HG02588 (cell line): ENCODE measurements at regions not wholly inside any gene's neighbourhood (a gene's known extent, or its start where the extent isn't known, plus 50 kb on each side); places are given as distances from the start of the nearest gene placed in this dataset.
"Not testable (repeated sequence)": the region's sequence is repeated elsewhere in the genome, so short reads cannot be mapped to it uniquely, and the experiment has no call there.

Experiments used
- ATAC-seq: cut with Tn5 transposase; IDR thresholded peaks from one replicate; pipeline ENCODE4 v1.9.1; 2021; ENCODE audit warnings: mild to moderate bottlenecking, moderate library complexity; ENCODE audit not compliant: unreplicated experiment

GRCh38 chr4:177791188-177791587 lies 349.0 kb upstream of the AGA start:
- ATAC-seq, result no peak

DNA sequence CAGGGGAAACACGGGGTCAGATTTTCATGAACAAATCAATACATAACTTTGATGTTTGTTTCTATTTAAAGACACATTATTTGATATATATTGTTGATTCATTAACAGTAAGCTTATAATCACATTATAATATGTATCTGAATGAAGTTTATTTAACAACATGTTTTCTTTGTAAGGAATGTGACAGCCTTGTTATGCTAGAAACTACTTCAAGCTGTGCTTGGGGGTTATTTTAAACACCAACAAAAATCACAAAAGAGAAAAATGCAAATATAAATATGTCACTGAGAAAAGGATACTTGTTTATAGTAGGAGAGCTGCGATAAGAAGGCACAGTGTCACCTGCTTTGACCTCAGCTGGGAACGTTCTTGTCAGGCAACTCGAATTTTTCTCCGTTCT lies 354.6 kb upstream of the AGA start:
- no peak for ATAC-seq

- ATAC-seq, result no peak
Measured at GRCh38 chr4:177798161-177798560, 355.9 kb upstream of the AGA start.

- no peak for ATAC-seq
Measured at GRCh38 chr4:177802162-177802561, 359.9 kb upstream of the AGA start.

GRCh38 chr4:177802661-177803060 lies 360.4 kb upstream of the AGA start:
- ATAC-seq, result no peak

- ATAC-seq, result no peak
Measured at GRCh38 chr4:177803151-177803550, 360.9 kb upstream of the AGA start.

- ATAC-seq, result no peak
Measured at GRCh38 chr4:177809791-177810190, 367.6 kb upstream of the AGA start.

DNA sequence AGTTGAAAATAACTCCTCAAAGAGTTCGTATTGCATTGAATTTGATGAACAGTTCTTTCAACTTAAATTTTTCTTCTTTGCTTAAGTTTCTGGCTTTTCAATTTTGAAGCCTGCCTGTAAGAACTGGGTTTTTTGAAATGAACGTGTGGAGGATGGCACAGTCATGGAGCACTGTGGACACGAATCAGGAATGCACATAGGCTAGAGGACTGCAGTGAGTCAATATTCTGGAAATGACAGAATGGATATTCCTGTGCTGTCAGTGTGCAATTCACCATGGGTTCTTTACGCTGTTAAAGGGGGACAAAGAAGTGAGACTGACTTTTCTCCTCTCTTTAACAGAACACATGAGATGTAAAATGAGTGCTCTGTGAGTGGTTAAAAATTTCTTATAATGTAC lies 368.0 kb upstream of the AGA start:
- no peak for ATAC-seq

GRCh38 chr4:177818392-177818791 lies 376.2 kb upstream of the AGA start:
- not testable (repeated sequence) for ATAC-seq

DNA sequence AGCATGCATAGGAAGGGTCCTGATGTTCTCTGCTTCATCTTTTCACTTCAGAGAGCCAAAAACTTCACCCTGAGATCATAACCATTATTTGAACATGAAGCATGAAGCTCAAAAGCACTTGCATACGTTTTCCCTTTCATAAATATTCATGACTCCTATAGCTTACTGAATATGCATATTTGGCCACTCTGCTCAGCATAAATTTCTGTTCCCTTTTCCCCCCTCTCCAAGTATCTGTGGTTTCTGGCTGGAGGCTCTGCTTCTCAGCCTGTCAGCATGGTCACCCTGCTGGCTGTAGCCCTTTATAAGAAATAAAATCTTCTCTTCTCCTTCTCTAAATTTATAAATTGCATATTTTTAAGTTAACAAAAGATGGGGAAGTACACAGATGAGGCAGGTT lies 384.7 kb upstream of the AGA start:
- ATAC-seq, result no peak

DNA sequence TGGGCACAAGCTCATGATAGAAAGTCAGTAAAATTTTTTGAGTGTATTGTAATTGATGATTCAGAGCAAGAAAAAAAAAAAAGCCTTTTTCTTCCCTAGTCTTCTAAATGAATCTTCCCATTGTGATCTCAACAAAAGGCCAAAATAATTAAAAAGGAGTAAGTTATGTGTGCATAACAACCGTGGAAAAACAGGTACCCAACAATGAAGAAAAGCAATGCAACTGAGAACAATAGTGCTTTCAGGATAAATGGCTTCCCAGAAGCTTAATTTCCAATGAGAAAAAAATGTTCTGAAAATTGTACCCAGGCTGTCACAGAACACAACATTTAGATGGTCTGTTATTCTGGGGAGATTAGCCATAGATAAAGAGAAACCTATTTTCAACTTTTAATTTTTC lies 399.0 kb upstream of the AGA start:
- no peak for ATAC-seq

GRCh38 chr4:177853229-177853628 lies 411.0 kb upstream of the AGA start:
- ATAC-seq, result no peak

- no peak for ATAC-seq
Measured at GRCh38 chr4:177855507-177856197, 413.4 kb upstream of the AGA start.

- ATAC-seq, result no peak
Measured at GRCh38 chr4:177860171-177860570, 417.9 kb upstream of the AGA start.

DNA sequence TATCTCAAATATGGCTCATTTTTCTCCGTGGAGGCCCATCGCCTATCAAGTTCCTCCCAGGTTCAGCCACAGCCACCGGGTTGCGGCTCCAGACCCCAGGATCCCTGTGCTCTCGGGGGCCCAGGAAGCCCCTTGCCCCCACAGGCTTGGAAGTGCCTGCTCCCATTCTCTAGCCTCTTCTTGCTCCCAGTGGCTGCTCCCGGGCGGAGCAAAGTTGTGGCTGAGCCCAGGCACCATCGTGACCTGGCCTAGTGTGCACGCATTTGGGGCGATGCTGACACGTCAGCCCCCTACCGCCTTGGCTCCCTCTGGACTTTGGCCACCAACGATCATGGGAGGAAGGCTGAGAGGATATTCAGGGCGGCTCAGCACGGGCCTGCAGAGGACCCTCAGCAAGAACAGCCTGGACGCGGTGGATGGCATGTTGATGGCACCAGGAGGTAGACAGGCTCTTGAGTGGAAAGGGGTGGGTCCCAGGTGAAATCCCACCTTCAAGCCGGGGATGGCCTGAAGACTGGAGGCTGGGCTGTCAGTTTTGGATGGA lies 419.4 kb upstream of the AGA start:
- no peak for ATAC-seq

- no peak for ATAC-seq
Measured at GRCh38 chr4:177862541-177863176, 420.4 kb upstream of the AGA start.

GRCh38 chr4:177879851-177880250 lies 437.6 kb upstream of the AGA start:
- ATAC-seq, result no peak

- no peak for ATAC-seq
Measured at GRCh38 chr4:177895136-177895535, 452.9 kb upstream of the AGA start.

- ATAC-seq, result no peak
Measured at GRCh38 chr4:177901786-177902185, 459.5 kb upstream of the AGA start.

DNA sequence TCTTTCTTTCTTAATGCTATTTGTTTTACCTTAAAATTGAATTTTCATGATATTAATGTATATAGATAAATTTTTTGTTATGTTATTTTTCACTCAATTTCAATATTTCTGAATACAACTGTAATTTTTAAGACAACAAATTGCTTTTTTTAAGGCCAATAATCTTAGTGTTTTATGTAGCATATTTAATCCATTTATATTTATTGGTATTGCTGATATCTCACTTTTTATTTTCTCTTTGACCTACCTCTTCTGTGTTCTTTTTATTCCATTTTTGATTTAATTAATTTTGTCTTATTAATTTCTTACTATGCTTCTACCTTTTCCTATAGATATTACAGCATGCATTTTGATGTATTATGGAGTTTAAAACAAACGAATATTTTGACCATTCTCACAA lies 460.1 kb upstream of the AGA start:
- no peak for ATAC-seq

DNA sequence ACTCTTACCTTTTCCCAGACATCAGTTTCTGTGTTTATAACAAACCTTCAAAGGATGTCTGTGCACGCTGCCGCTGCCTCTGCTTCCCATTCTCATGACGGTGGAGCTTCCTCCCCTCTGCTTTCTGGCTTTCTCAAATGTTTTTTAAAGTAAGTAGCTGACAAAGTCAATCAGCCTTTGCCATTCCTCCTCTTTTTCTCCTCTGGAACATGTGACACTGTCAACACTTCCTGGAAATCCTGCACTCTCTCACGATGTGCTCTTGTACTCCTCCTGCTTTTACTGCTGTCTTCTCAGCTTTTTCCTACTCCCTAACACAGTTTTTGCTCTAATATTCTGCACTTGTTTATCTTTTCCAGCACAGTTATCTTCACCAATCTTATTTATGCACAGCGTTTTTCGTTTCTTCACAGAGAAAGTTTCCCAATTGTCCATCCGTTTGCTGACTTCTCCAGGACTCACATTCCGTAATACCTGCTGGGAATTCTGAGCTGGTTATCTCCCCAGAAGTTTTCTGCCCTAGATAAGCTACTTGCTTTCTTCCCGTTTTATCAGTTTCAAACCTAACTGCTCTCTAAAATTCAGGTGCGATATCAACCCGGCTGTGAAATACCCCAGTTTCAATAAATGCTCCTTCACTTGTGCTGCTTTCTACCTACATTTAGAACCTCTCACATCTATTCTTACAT lies 465.6 kb upstream of the AGA start:
- no peak for ATAC-seq

GRCh38 chr4:177921715-177922114 lies 479.5 kb upstream of the AGA start:
- ATAC-seq, result no peak
